Hepatocyte (in vitro differentiated cells): ENCODE measurements at regions not wholly inside any gene's neighbourhood (a gene's known extent, or its start where the extent isn't known, plus 50 kb on each side); places are given as distances from the start of the nearest gene placed in this dataset.

Source experiments
- DNase-seq: peaks from one replicate; pipeline ENCODE4 v3.0.0-alpha.2; 2016; ENCODE audit warnings: low spot score
- H2AFZ ChIP-seq: fragments of 200-600 bp; sonication (generic); 2 replicates; pipeline ENCODE4 v1.6.0; 2016; ENCODE audit warnings: antibody characterized with exemption, mild to moderate bottlenecking
- H3K27ac ChIP-seq: fragments of 200-600 bp; sonication (generic); 2 replicates; pipeline ENCODE4 v1.5.1; 2016; ENCODE audit warnings: mild to moderate bottlenecking
- H3K27me3 ChIP-seq: fragments of 200-600 bp; sonication (generic); 2 replicates; pipeline ENCODE4 v1.6.1; 2016
- H3K36me3 ChIP-seq: fragments of 200-600 bp; sonication (generic); replicated peaks from 2 replicates; pipeline ENCODE4 v1.5.1; 2016; ENCODE audit warnings: low read depth; ENCODE audit not compliant: insufficient read depth
- H3K4me1 ChIP-seq: fragments of 200-600 bp; sonication (generic); 2 replicates; pipeline ENCODE4 v1.5.1; 2016; ENCODE audit warnings: mild to moderate bottlenecking, moderate library complexity; ENCODE audit not compliant: insufficient read depth
- H3K4me2 ChIP-seq: fragments of 200-600 bp; sonication (generic); 2 replicates; pipeline ENCODE4 v1.6.0; 2016
- H3K4me3 ChIP-seq: fragments of 200-600 bp; sonication (generic); 2 replicates; pipeline ENCODE4 v1.5.1; 2016; ENCODE audit warnings: mild to moderate bottlenecking
- H3K79me2 ChIP-seq: fragments of 200-600 bp; sonication (generic); 2 replicates; pipeline ENCODE4 v1.6.0; 2017; ENCODE audit warnings: mild to moderate bottlenecking
- H3K9me2 ChIP-seq: fragments of 200-600 bp; sonication (generic); replicated peaks from 2 replicates; pipeline ENCODE4 v1.6.0; 2017; ENCODE audit warnings: mild to moderate bottlenecking; ENCODE audit not compliant: insufficient read depth
- H3K9me3 ChIP-seq: fragments of 200-600 bp; sonication (generic); 2 replicates; pipeline ENCODE4 v1.5.1; 2016; ENCODE audit warnings: low read depth, mild to moderate bottlenecking
- H4K20me1 ChIP-seq: fragments of 200-600 bp; sonication (generic); 2 replicates; pipeline ENCODE4 v1.6.0; 2016; ENCODE audit warnings: mild to moderate bottlenecking; ENCODE audit not compliant: insufficient read depth, poor library complexity, severe bottlenecking
- EZH2 ChIP-seq: fragments of 200-600 bp; sonication (generic); IDR thresholded peaks from 2 replicates; pipeline ENCODE4 v1.6.1; 2016; ENCODE audit warnings: antibody characterized with exemption, mild to moderate bottlenecking, borderline replicate concordance
- EZH2phosphoT487 ChIP-seq: fragments of 200-600 bp; sonication (generic); IDR thresholded peaks from one replicate; pipeline ENCODE4 v1.6.1; 2018; ENCODE audit warnings: antibody characterized with exemption, mild to moderate bottlenecking, low read depth, moderate library complexity; ENCODE audit not compliant: unreplicated experiment, severe bottlenecking
- WGBS: methylation state at CpG from one replicate; pipeline ENCODE4 v1.1.6; 2016; ENCODE audit warnings: low lambda C conversion rate; ENCODE audit errors: missing lambda C conversion rate; 5-methylcytosine and 5-hydroxymethylcytosine counted together
- TF ChIP-seq, protein P1 (sequence below): fragments of 200-600 bp; sonication (generic); IDR thresholded peaks from 2 replicates; pipeline ENCODE4 v1.5.1; 2016; ENCODE audit warnings: antibody characterized with exemption, mild to moderate bottlenecking; ENCODE audit not compliant: poor library complexity

GRCh38 chr4:180630012-180630665 lies 1613.1 kb upstream of the TENM3 start:
- Histone ChIP-seq H3K4me2 (no peak overlapping the region), H3K4me1 (no peaks in the 10 kb centered on the region), H2AFZ (no peak overlapping the region), H3K27me3 (no peaks in the 10 kb centered on the region), H3K27ac (no peak overlapping the region), H3K36me3 (no peaks in the 10 kb centered on the region), H3K9me2 (no peaks in the 10 kb centered on the region), H3K79me2 (no peaks in the 10 kb centered on the region), H4K20me1 (no peaks in the 10 kb centered on the region), H3K4me3 (no peak overlapping the region), H3K9me3 (no peaks in the 10 kb centered on the region)
- TF ChIP-seq EZH2 (no peak), EZH2phosphoT487 (no peak)
- TF ChIP-seq, protein P1, sequence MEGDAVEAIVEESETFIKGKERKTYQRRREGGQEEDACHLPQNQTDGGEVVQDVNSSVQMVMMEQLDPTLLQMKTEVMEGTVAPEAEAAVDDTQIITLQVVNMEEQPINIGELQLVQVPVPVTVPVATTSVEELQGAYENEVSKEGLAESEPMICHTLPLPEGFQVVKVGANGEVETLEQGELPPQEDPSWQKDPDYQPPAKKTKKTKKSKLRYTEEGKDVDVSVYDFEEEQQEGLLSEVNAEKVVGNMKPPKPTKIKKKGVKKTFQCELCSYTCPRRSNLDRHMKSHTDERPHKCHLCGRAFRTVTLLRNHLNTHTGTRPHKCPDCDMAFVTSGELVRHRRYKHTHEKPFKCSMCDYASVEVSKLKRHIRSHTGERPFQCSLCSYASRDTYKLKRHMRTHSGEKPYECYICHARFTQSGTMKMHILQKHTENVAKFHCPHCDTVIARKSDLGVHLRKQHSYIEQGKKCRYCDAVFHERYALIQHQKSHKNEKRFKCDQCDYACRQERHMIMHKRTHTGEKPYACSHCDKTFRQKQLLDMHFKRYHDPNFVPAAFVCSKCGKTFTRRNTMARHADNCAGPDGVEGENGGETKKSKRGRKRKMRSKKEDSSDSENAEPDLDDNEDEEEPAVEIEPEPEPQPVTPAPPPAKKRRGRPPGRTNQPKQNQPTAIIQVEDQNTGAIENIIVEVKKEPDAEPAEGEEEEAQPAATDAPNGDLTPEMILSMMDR: no peak
- DNase-seq: no peak
- WGBS: 71% methylated on average over 3 of the region's 3 CpGs

DNA sequence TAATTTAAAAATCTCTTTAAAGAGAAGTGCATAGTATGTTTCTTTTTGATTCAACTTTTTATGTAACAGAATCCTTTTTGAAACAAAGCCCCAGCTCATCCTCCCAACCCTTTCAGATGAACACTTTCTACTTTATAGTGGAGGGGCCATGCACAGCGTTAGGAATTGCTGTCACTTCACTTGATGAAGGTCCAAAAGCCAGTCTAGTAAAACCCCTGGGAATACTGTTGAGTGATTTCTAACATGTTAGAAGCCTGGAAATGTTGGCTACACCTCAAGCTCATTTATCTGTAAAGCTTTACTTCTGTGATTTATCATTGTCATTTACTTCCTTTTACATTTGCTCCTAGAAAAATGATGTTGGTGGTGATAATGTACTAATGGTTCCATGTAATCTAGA lies 1608.9 kb upstream of the TENM3 start:
- H3K36me3 ChIP-seq: no peaks in the 10 kb centered on the region
- no peaks in the 10 kb centered on the region for H4K20me1 ChIP-seq
- H3K27ac ChIP-seq: no peak overlapping the region
- TF ChIP-seq, protein P1: no peak
- TF ChIP-seq EZH2phosphoT487 (no peak), EZH2 (no peak)
- H2AFZ ChIP-seq: no peak overlapping the region
- no peak for DNase-seq
- H3K4me1 ChIP-seq: no peaks in the 10 kb centered on the region
- H3K79me2 ChIP-seq: no peaks in the 10 kb centered on the region
- H3K9me3 ChIP-seq: no peaks in the 10 kb centered on the region
- no peaks in the 10 kb centered on the region for H3K9me2 ChIP-seq
- no peak overlapping the region for H3K4me3 ChIP-seq
- WGBS: 56% methylated on average over 1 of the region's 1 CpG
- H3K4me2 ChIP-seq: no peak overlapping the region
- H3K27me3 ChIP-seq: no peaks in the 10 kb centered on the region

DNA sequence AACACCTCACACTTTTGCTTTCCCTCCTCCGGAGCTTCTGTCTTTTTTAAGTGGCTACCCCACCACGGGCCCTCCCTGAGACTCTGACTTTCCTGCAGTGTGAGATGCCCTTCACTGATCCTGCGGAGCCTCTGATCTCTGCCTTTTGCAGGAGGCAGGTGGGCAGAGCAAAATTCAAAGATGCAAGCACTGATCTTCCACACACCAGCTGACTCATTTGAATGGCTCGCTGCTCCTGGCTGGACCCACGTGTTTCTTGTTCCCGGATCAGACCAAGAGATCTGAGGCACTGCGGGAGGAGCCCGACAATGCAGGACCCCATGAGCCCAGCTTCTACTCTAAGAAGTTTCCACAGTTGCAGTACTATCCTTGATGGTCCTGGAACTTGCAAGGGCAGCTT lies 1607.9 kb upstream of the TENM3 start:
- Histone ChIP-seq H3K27ac (no peak overlapping the region), H3K79me2 (no peaks in the 10 kb centered on the region), H3K27me3 (no peaks in the 10 kb centered on the region), H3K4me3 (no peak overlapping the region), H3K36me3 (no peaks in the 10 kb centered on the region), H3K9me2 (no peaks in the 10 kb centered on the region), H3K4me2 (no peak overlapping the region), H4K20me1 (no peaks in the 10 kb centered on the region), H2AFZ (no peak overlapping the region), H3K9me3 (no peaks in the 10 kb centered on the region), H3K4me1 (no peaks in the 10 kb centered on the region)
- DNase-seq: no peak
- 68% methylated on average over 8 of the region's 8 CpGs for WGBS
- TF ChIP-seq, protein P1: no peak
- no peak for TF ChIP-seq EZH2phosphoT487
- TF ChIP-seq EZH2: no peak
